GM18519 (cell line): ENCODE measurements at regions not wholly inside any gene's neighbourhood (a gene's known extent, or its start where the extent isn't known, plus 50 kb on each side); places are given as distances from the start of the nearest gene placed in this dataset.

Experiments used
- ATAC-seq: cut with Tn5 transposase; IDR thresholded peaks from one replicate; pipeline ENCODE4 v1.9.1; 2021; ENCODE audit warnings: mild to moderate bottlenecking, moderate library complexity; ENCODE audit not compliant: unreplicated experiment, low FRiP score

- ATAC-seq: no peak
These were observed 66.9 kb upstream of the SLIT3 start for GRCh38 chr5:169367861-169368260.

GRCh38 chr5:169357291-169357690, 56.4 kb upstream of the SLIT3 start:
- no peak for ATAC-seq

DNA sequence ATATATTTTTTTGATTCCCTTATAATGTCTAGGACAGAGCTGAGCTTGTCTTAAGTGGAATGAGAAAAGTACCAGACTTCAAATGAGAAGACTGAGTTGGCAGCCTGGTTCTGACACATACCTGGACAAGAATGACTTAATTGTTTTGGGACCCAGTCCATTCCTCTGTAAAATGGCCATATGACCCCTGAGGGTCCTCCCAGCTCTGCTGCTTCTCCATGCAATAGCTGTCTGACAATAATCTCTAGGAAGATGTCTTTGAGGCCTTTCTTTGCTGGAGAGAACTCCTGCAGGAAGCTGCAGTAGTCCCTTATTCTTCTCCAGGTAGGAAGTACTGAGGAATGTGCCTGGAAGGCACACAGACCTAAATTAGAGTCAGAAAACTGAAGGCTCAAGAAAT, 55.9 kb upstream of the SLIT3 start:
- no peak for ATAC-seq

- no peak for ATAC-seq
These were observed 55.2 kb upstream of the SLIT3 start for GRCh38 chr5:169356181-169356580.

- no peak for ATAC-seq
These were observed 54.0 kb upstream of the SLIT3 start for GRCh38 chr5:169354921-169355320.

GRCh38 chr5:169354263-169354662, 53.3 kb upstream of the SLIT3 start:
- ATAC-seq: no peak

DNA sequence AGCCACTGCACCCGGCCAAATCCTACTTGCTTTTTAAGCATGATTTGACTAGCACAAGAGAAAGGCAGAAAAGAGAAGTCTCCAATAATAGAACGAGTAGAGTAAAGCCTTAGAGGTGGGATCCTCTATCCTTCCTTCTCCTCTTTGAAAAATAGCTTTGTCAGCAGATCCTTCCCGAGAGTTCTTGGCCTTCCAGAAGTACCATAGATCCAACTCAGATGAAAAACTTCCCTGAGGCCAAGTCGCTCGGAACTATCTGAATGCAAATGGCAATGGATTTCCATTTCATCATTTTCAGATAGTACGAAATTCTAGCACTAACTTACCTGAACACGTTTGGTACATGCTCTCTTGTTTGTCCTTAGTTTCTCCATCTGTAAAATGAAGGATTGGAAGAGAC, 52.0 kb upstream of the SLIT3 start:
- ATAC-seq: no peak

DNA sequence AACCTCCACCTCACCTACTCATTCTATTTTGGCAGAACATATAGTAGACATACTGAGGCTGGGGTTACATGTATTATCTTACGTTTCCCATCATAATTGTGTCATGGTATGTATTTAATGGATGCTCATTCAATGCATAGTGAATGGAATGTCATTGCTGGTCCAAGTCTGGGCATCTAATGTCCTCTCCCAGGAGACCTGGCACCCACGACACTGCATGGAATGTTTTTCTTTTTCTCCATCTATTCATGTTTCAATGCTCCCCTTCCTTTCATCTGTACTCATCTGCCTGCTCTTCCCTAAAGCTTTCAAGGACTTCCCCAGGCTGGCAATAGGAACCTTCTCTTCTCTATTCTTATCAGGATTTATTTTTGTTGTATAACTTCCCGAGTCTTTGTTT, 50.8 kb upstream of the SLIT3 start:
- ATAC-seq: no peak

DNA sequence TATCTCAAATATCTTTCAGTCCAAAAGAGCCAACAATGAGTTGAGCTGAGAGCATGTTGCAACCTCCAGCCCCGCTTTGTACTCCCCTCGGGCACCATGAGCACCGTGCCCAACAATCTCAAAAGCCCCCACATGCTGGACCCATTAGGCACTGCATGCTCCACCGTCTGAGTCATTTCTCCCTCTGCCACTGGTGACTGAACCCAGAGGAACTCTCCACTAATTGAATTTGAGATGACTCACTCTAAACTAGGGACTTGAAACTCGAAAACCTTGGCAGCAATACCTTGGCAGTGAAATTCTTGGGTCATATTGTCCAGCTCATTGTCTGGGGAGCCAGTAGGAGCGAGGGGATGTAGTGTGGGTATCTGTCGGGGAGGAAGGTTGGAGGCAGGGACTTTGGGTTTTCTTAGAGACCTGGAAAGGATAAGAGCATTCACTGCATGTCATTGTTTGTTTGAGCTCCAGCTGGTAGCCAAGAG, 49.9 kb upstream of the SLIT3 start:
- ATAC-seq: no peak
